ENCODE measurements at regions not wholly inside any gene's neighbourhood (a gene's known extent, or its start where the extent isn't known, plus 50 kb on each side); places are given as distances from the start of the nearest gene placed in this dataset.
"Not testable (repeated sequence)": the region's sequence is repeated elsewhere in the genome, so short reads cannot be mapped to it uniquely, and the experiment has no call there.

GRCh38 chr4:125594056-125594602 is 279.4 kb downstream of the FAT4 start:
- 92 to 93% methylated on average over 4 of the region's 4 CpGs for WGBS, 2 donors
- H3K27ac ChIP-seq (ENCODE audit: low read depth in 1 of 2, low read length in 2 of 2) = no peak overlapping the region
- DNase-seq = no peak

GRCh38 chr4:125605926-125606325 is 291.2 kb downstream of the FAT4 start:
- H3K4me1 ChIP-seq (ENCODE audit: control insufficient read depth in 1 of 2, insufficient read depth in 2 of 2, low read length in 2 of 2); H3K9me3 ChIP-seq (ENCODE audit: control insufficient read depth, low read length); H3K4me3 ChIP-seq (ENCODE audit: low read length in 2 of 2); DNase-seq; intact Hi-C loops (cut with DNase I); H3K36me3 ChIP-seq (ENCODE audit: control insufficient read depth in 1 of 2, insufficient read depth in 2 of 2, low read length in 1 of 2); H3K27ac ChIP-seq (ENCODE audit: low read depth in 1 of 2, low read length in 2 of 2); ATAC-seq (ENCODE audit: low FRiP score); H3K27me3 ChIP-seq (ENCODE audit: control insufficient read depth in 1 of 2, insufficient read depth in 2 of 2, low read length in 1 of 2): not testable (repeated sequence)
- 84 to 85% methylated on average over 2 of the region's 2 CpGs for WGBS, 2 donors

More at GRCh38 chr4:125594056-125594602, 279.4 kb downstream of the FAT4 start:
- intact Hi-C loops (cut with DNase I) = no loop called here
- H3K9me3 ChIP-seq (ENCODE audit: control insufficient read depth, low read length) = peaks cover 1% of the 10 kb centered on the region
- no peak overlapping the region for H3K4me3 ChIP-seq (ENCODE audit: low read length in 2 of 2)
- H3K27me3 ChIP-seq (ENCODE audit: control insufficient read depth in 1 of 2, insufficient read depth in 2 of 2, low read length in 1 of 2) = no peaks in the 10 kb centered on the region
- ATAC-seq (ENCODE audit: low FRiP score) = no peak
- H3K36me3 ChIP-seq (ENCODE audit: control insufficient read depth in 1 of 2, insufficient read depth in 2 of 2, low read length in 1 of 2) = no peaks in the 10 kb centered on the region
- no peaks in the 10 kb centered on the region for H3K4me1 ChIP-seq (ENCODE audit: control insufficient read depth in 1 of 2, insufficient read depth in 2 of 2, low read length in 2 of 2)

DNA sequence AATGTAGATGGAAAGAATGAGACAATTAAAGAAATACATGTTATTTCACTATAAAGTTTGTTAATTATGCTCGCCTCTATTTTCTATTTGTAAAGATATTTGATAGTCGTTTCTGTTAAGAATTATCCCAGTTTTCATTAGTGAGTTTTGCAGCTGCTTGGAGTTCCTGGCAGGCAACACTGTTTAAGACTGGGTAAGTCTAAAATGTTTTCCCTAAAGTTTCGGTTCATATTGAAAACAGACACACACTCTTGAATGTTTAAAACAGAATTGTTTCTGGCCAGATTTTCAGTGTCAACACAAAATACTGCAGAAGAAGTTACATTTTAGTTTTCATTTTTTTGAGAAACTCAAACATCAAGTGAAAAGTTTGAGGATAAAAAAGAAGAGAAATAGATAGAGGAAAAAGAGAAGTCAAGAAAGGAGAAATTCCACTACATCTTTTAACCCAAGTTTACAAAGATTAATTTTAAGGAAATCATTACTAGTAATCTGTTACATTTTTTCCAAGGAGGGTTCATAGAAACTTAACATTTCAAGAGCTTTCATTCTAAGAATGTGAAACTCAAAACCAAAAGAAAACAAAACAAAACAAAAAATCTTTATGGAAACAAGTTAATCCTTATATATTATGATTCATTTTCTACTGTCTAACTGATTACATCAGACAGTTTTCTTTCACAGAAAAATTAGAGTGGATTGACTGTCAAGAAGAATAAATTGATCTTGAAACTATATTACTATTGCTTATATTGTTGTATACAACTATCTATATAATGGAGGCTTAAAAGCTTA is 305.5 kb downstream of the FAT4 start:
- no peak for ATAC-seq (ENCODE audit: low FRiP score)
- H3K36me3 ChIP-seq (ENCODE audit: control insufficient read depth in 1 of 2, insufficient read depth in 2 of 2, low read length in 1 of 2) = no peaks in the 10 kb centered on the region
- no peaks in the 10 kb centered on the region for H3K9me3 ChIP-seq (ENCODE audit: control insufficient read depth, low read length)
- no peaks in the 10 kb centered on the region for H3K4me1 ChIP-seq (ENCODE audit: control insufficient read depth in 1 of 2, insufficient read depth in 2 of 2, low read length in 2 of 2)
- no peak overlapping the region for H3K27ac ChIP-seq (ENCODE audit: low read depth in 1 of 2, low read length in 2 of 2)
- no peaks in the 10 kb centered on the region for H3K27me3 ChIP-seq (ENCODE audit: control insufficient read depth in 1 of 2, insufficient read depth in 2 of 2, low read length in 1 of 2)
- intact Hi-C loops (cut with DNase I) = no loop called here
- WGBS, 2 donors = 5 to 13% methylated on average over 3 of the region's 3 CpGs
- DNase-seq = no peak
- no peak overlapping the region for H3K4me3 ChIP-seq (ENCODE audit: low read length in 2 of 2)

GRCh38 chr4:125624951-125625350 is 310.2 kb downstream of the FAT4 start:
- no peaks in the 10 kb centered on the region for H3K36me3 ChIP-seq (ENCODE audit: control insufficient read depth in 1 of 2, insufficient read depth in 2 of 2, low read length in 1 of 2)
- 96 to 97% methylated on average over 1 of the region's 1 CpG for WGBS, 2 donors
- H3K4me1 ChIP-seq (ENCODE audit: control insufficient read depth in 1 of 2, insufficient read depth in 2 of 2, low read length in 2 of 2) = no peaks in the 10 kb centered on the region
- intact Hi-C loops (cut with DNase I) = no loop called here
- no peaks in the 10 kb centered on the region for H3K27me3 ChIP-seq (ENCODE audit: control insufficient read depth in 1 of 2, insufficient read depth in 2 of 2, low read length in 1 of 2)
- DNase-seq (no peak), ATAC-seq (ENCODE audit: low FRiP score) (no peak)
- no peak overlapping the region for H3K4me3 ChIP-seq (ENCODE audit: low read length in 2 of 2)
- no peaks in the 10 kb centered on the region for H3K9me3 ChIP-seq (ENCODE audit: control insufficient read depth, low read length)
- no peak overlapping the region for H3K27ac ChIP-seq (ENCODE audit: low read depth in 1 of 2, low read length in 2 of 2)

DNA sequence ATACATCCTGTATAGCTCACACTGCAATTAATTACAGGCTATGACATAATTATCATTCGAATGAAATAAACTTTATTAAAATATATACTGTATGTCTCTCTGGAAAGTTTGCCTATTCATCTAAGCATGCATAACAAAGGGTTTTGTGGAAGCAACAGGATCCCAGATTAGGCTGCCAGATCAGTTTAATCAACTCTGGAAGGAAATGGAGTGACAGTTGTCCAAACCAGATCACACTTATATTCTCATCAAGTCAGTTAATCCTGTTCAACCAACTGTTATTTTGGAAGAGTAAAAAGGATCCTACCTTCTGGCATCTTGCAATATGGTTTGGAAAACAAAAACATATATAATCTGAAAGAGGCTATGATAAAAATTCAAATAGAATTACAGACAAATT is 312.2 kb downstream of the FAT4 start:
- DNase-seq (no peak), ATAC-seq (ENCODE audit: low FRiP score) (no peak)
- intact Hi-C loops (cut with DNase I) = no loop called here
- no peaks in the 10 kb centered on the region for H3K27me3 ChIP-seq (ENCODE audit: control insufficient read depth in 1 of 2, insufficient read depth in 2 of 2, low read length in 1 of 2)
- H3K36me3 ChIP-seq (ENCODE audit: control insufficient read depth in 1 of 2, insufficient read depth in 2 of 2, low read length in 1 of 2) = no peaks in the 10 kb centered on the region
- H3K4me3 ChIP-seq (ENCODE audit: low read length in 2 of 2) = no peak overlapping the region
- no peak overlapping the region for H3K27ac ChIP-seq (ENCODE audit: low read depth in 1 of 2, low read length in 2 of 2)
- no peaks in the 10 kb centered on the region for H3K9me3 ChIP-seq (ENCODE audit: control insufficient read depth, low read length)
- WGBS, 2 donors = 81% methylated on average over 1 of the region's 1 CpG
- H3K4me1 ChIP-seq (ENCODE audit: control insufficient read depth in 1 of 2, insufficient read depth in 2 of 2, low read length in 2 of 2) = no peaks in the 10 kb centered on the region

DNA sequence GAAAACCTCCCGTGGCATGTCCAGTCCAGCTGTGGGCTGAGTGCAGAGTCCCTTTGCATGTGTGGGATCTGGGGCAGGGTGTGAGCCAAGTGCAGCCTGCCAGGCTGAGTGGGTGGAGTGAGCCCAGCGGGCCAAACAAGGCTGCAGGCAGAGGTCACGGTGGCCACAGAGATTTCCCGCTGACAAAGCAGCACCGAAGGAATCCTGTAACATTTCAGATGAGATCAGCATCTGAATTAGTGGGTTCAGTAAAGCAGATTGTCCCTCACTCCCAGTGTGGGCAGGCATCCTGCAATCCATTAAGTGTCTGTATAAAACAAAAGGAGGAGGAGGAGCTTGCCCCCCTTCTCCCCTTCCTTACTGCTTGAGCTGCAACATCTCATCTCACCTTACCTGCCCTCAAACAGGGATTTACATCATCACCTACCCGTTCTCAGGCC is 324.4 kb downstream of the FAT4 start:
- no peaks in the 10 kb centered on the region for H3K36me3 ChIP-seq (ENCODE audit: control insufficient read depth in 1 of 2, insufficient read depth in 2 of 2, low read length in 1 of 2)
- WGBS, 2 donors = 11 to 12% methylated on average over 6 of the region's 6 CpGs
- no peak overlapping the region for H3K27ac ChIP-seq (ENCODE audit: low read depth in 1 of 2, low read length in 2 of 2)
- no peaks in the 10 kb centered on the region for H3K27me3 ChIP-seq (ENCODE audit: control insufficient read depth in 1 of 2, insufficient read depth in 2 of 2, low read length in 1 of 2)
- no peaks in the 10 kb centered on the region for H3K9me3 ChIP-seq (ENCODE audit: control insufficient read depth, low read length)
- peak; percentile 41 for ATAC-seq (ENCODE audit: low FRiP score)
- H3K4me1 ChIP-seq (ENCODE audit: control insufficient read depth in 1 of 2, insufficient read depth in 2 of 2, low read length in 2 of 2) = no peaks in the 10 kb centered on the region
- peak; percentile 50 to 77 for DNase-seq
- intact Hi-C loops (cut with DNase I) = no loop called here
- no peak overlapping the region for H3K4me3 ChIP-seq (ENCODE audit: low read length in 2 of 2)

- no peak overlapping the region for H3K27ac ChIP-seq (ENCODE audit: low read depth in 1 of 2, low read length in 2 of 2)
- 77 to 79% methylated on average over 1 of the region's 1 CpG for WGBS, 2 donors
- no peaks in the 10 kb centered on the region for H3K9me3 ChIP-seq (ENCODE audit: control insufficient read depth, low read length)
- DNase-seq = no peak
- intact Hi-C loops (cut with DNase I) = no loop called here
- H3K4me3 ChIP-seq (ENCODE audit: low read length in 2 of 2) = no peak overlapping the region
- no peak for ATAC-seq (ENCODE audit: low FRiP score)
- H3K4me1 ChIP-seq (ENCODE audit: control insufficient read depth in 1 of 2, insufficient read depth in 2 of 2, low read length in 2 of 2) = no peaks in the 10 kb centered on the region
- no peaks in the 10 kb centered on the region for H3K36me3 ChIP-seq (ENCODE audit: control insufficient read depth in 1 of 2, insufficient read depth in 2 of 2, low read length in 1 of 2)
- H3K27me3 ChIP-seq (ENCODE audit: control insufficient read depth in 1 of 2, insufficient read depth in 2 of 2, low read length in 1 of 2) = no peaks in the 10 kb centered on the region
Measured at GRCh38 chr4:125641611-125642010, 326.9 kb downstream of the FAT4 start.

DNA sequence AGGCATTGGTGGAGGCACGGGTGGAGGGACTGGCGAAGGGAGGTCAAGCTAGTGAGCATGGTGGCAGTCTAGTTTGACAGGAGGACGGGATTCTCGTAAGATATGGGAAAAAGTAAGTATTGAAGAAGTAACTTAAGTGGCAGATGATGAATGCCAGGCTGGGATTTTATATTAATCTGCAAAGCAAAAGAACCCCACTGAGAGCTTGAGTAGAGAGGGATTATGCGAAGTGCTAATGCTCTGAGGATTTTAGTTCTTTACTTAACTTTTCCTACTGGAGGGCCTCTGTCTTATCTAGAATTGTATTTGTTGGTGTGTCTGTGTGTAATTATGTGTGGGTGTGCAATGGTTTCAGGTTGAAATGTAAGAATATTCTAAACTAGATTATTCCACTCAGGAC is 327.9 kb downstream of the FAT4 start:
- no peak for DNase-seq
- intact Hi-C loops (cut with DNase I) = no loop called here
- 94 to 95% methylated on average over 5 of the region's 5 CpGs for WGBS, 2 donors
- ATAC-seq (ENCODE audit: low FRiP score) = no peak
- H3K4me3 ChIP-seq (ENCODE audit: low read length in 2 of 2) = no peak overlapping the region
- H3K27me3 ChIP-seq (ENCODE audit: control insufficient read depth in 1 of 2, insufficient read depth in 2 of 2, low read length in 1 of 2) = no peaks in the 10 kb centered on the region
- H3K4me1 ChIP-seq (ENCODE audit: control insufficient read depth in 1 of 2, insufficient read depth in 2 of 2, low read length in 2 of 2) = no peaks in the 10 kb centered on the region
- no peak overlapping the region for H3K27ac ChIP-seq (ENCODE audit: low read depth in 1 of 2, low read length in 2 of 2)
- no peaks in the 10 kb centered on the region for H3K36me3 ChIP-seq (ENCODE audit: control insufficient read depth in 1 of 2, insufficient read depth in 2 of 2, low read length in 1 of 2)
- no peaks in the 10 kb centered on the region for H3K9me3 ChIP-seq (ENCODE audit: control insufficient read depth, low read length)

DNA sequence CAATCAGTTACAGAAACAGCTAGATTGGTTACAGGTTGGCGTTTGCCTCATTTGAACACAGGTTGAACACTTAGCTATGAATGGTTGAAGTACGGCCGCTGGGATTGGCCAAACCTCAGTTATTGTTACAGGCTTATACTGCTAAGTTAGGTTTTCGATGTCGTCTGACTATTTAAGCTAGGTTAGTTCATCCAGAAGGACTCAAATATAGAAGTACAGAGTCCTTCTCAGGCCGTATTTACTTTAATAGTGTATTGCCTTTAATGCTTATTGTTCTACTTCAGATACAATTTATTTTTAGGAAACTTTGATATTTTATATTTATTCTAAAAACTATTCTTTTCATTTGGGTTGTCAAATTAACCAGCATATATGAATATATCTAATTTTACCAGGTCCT is 334.7 kb downstream of the FAT4 start:
- Histone ChIP-seq H3K36me3 (ENCODE audit: control insufficient read depth in 1 of 2, insufficient read depth in 2 of 2, low read length in 1 of 2) (no peaks in the 10 kb centered on the region), H3K27me3 (ENCODE audit: control insufficient read depth in 1 of 2, insufficient read depth in 2 of 2, low read length in 1 of 2) (no peaks in the 10 kb centered on the region), H3K9me3 (ENCODE audit: control insufficient read depth, low read length) (no peaks in the 10 kb centered on the region), H3K4me3 (ENCODE audit: low read length in 2 of 2) (no peak overlapping the region), H3K4me1 (ENCODE audit: control insufficient read depth in 1 of 2, insufficient read depth in 2 of 2, low read length in 2 of 2) (no peaks in the 10 kb centered on the region), H3K27ac (ENCODE audit: low read depth in 1 of 2, low read length in 2 of 2) (no peak overlapping the region)
- 92% methylated on average over 6 of the region's 6 CpGs for WGBS, 2 donors
- intact Hi-C loops (cut with DNase I) = no loop called here
- no peak for ATAC-seq (ENCODE audit: low FRiP score)
- no peak for DNase-seq
